Loucy (cell line): ENCODE measurements at regions not wholly inside any gene's neighbourhood (a gene's known extent, or its start where the extent isn't known, plus 50 kb on each side); places are given as distances from the start of the nearest gene placed in this dataset.

ENCODE experiments used
- EZH2phosphoT487 ChIP-seq: fragments of 200-600 bp; IDR thresholded peaks from 2 replicates; pipeline ENCODE4 v1.6.1; 2018; ENCODE audit warnings: antibody characterized with exemption, mild to moderate bottlenecking, moderate library complexity, borderline replicate concordance
- TF ChIP-seq, protein P1 (sequence below): fragments of 200-600 bp; sonication (generic); conservative IDR thresholded peaks from 2 replicates; pipeline ENCODE4 v1.5.1; 2014; ENCODE audit warnings: mild to moderate bottlenecking, antibody characterized with exemption, low read length

DNA sequence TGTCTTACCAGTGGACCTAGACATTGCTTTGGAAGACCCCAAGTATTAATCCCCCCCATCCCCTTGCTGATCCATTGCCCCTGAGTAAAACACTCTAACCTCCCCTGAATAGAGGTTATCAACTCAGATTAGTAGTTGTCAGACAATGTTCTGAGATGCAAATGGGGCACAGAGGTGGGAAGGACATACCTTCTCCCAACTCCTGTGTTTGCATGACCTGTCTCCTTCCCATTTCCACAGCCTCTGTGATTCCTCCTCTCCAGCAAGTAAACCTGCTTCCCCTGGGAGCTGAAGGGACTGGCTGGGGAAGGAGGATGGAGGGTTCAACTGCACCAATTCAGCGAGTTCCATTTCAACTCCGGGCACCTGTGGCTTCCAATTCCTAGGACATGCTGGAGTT, 199.8 kb upstream of the SASH1 start:
- TF ChIP-seq, protein P1, sequence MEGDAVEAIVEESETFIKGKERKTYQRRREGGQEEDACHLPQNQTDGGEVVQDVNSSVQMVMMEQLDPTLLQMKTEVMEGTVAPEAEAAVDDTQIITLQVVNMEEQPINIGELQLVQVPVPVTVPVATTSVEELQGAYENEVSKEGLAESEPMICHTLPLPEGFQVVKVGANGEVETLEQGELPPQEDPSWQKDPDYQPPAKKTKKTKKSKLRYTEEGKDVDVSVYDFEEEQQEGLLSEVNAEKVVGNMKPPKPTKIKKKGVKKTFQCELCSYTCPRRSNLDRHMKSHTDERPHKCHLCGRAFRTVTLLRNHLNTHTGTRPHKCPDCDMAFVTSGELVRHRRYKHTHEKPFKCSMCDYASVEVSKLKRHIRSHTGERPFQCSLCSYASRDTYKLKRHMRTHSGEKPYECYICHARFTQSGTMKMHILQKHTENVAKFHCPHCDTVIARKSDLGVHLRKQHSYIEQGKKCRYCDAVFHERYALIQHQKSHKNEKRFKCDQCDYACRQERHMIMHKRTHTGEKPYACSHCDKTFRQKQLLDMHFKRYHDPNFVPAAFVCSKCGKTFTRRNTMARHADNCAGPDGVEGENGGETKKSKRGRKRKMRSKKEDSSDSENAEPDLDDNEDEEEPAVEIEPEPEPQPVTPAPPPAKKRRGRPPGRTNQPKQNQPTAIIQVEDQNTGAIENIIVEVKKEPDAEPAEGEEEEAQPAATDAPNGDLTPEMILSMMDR: no peak
- TF ChIP-seq EZH2phosphoT487: no peak
